GM23338 (cell line): ENCODE measurements at regions not wholly inside any gene's neighbourhood (a gene's known extent, or its start where the extent isn't known, plus 50 kb on each side); places are given as distances from the start of the nearest gene placed in this dataset.

Experiments used
- ATAC-seq: fragments of 200-7000 bp; cut with Tn5 transposase; 3 replicates; pipeline ENCODE4 v1.9.1; 2020
- DNase-seq: peaks from one replicate; pipeline ENCODE4 v3.0.0-alpha.2; 2015; ENCODE audit warnings: low spot score
- H2AFZ ChIP-seq: fragments of 200-600 bp; sonication (generic); 2 replicates; pipeline ENCODE4 v1.8.0; 2016; ENCODE audit warnings: antibody characterized with exemption, mild to moderate bottlenecking, moderate library complexity
- H3F3A ChIP-seq: fragments of 200-600 bp; sonication (generic); replicated peaks from 2 replicates; pipeline ENCODE4 v1.8.0; 2017; ENCODE audit warnings: antibody characterized with exemption, mixed run types, low read depth
- H3K27ac ChIP-seq: fragments of 200-600 bp; sonication (generic); 2 replicates; pipeline ENCODE4 v1.6.1; 2016; ENCODE audit warnings: low read depth
- H3K27me3 ChIP-seq: fragments of 200-600 bp; sonication (generic); 2 replicates; pipeline ENCODE4 v1.8.0; 2016; ENCODE audit warnings: mild to moderate bottlenecking, mixed run types, moderate library complexity; ENCODE audit not compliant: insufficient read depth
- H3K36me3 ChIP-seq: fragments of 200-600 bp; sonication (generic); 2 replicates; pipeline ENCODE4 v1.8.0; 2016; ENCODE audit warnings: mild to moderate bottlenecking; ENCODE audit not compliant: insufficient read depth
- H3K4me1 ChIP-seq: fragments of 200-600 bp; sonication (generic); 2 replicates; pipeline ENCODE4 v1.8.0; 2016; ENCODE audit warnings: mild to moderate bottlenecking, moderate library complexity; ENCODE audit not compliant: insufficient read depth
- H3K4me2 ChIP-seq: fragments of 200-600 bp; sonication (generic); 2 replicates; pipeline ENCODE4 v1.7.1; 2017; ENCODE audit warnings: mixed run types
- H3K4me3 ChIP-seq: fragments of 200-600 bp; sonication (generic); 2 replicates; pipeline ENCODE4 v1.6.1; 2016; ENCODE audit warnings: mixed run types
- H3K79me2 ChIP-seq: fragments of 200-600 bp; sonication (generic); replicated peaks from 2 replicates; pipeline ENCODE4 v1.8.0; 2017; ENCODE audit warnings: mild to moderate bottlenecking; ENCODE audit not compliant: insufficient read depth
- H3K9me2 ChIP-seq: fragments of 200-600 bp; sonication (generic); 2 replicates; pipeline ENCODE4 v1.8.0; 2017; ENCODE audit not compliant: insufficient read depth
- H4K20me1 ChIP-seq: fragments of 200-600 bp; sonication (generic); replicated peaks from 2 replicates; pipeline ENCODE4 v1.8.0; 2017; ENCODE audit warnings: mild to moderate bottlenecking; ENCODE audit not compliant: insufficient read depth
- H3K27ac Mint-ChIP-seq: 2 replicates; pipeline ENCODE4 v1.8.0; 2020; ENCODE audit warnings: inconsistent platforms, mild to moderate bottlenecking, moderate library complexity, mixed read lengths
- H3K27me3 Mint-ChIP-seq: 3 replicates; pipeline ENCODE4 v1.8.0; 2022; ENCODE audit warnings: low read depth, mild to moderate bottlenecking, moderate library complexity, mixed read lengths, inconsistent platforms; ENCODE audit not compliant: insufficient read depth, poor library complexity
- H3K36me3 Mint-ChIP-seq: 3 replicates; pipeline ENCODE4 v1.8.0; 2021; ENCODE audit warnings: low read depth, mild to moderate bottlenecking, inconsistent platforms, moderate library complexity, mixed read lengths
- H3K4me1 Mint-ChIP-seq: 3 replicates; pipeline ENCODE4 v1.8.0; 2020; ENCODE audit warnings: mild to moderate bottlenecking, inconsistent platforms, mixed read lengths
- H3K4me3 Mint-ChIP-seq: 3 replicates; pipeline ENCODE4 v1.8.0; 2021; ENCODE audit warnings: moderate library complexity, mild to moderate bottlenecking, inconsistent platforms, mixed read lengths
- H3K9me3 Mint-ChIP-seq: 3 replicates; pipeline ENCODE4 v1.8.0; 2020; ENCODE audit warnings: moderate library complexity, mild to moderate bottlenecking, inconsistent platforms, mixed read lengths
- EZH2 ChIP-seq: fragments of 200-600 bp; sonication (generic); IDR thresholded peaks from one replicate; pipeline ENCODE4 v1.8.0; 2017; ENCODE audit warnings: antibody characterized with exemption, mild to moderate bottlenecking, low read depth; ENCODE audit not compliant: unreplicated experiment
- EZH2phosphoT487 ChIP-seq: fragments of 200-600 bp; sonication (generic); IDR thresholded peaks from one replicate; pipeline ENCODE4 v1.8.1; 2018; ENCODE audit warnings: antibody characterized with exemption; ENCODE audit not compliant: unreplicated experiment
- JUNB ChIP-seq: IDR thresholded peaks from one replicate; pipeline ENCODE4 v1.6.1; 2016; ENCODE audit warnings: antibody characterized with exemption; ENCODE audit not compliant: unreplicated experiment
- ZNF114 ChIP-seq: fragments of 250-450 bp; sonication (Bioruptor Pico); IDR thresholded peaks from 2 replicates; pipeline ENCODE4 v1.5.0; 2020; ENCODE audit warnings: mild to moderate bottlenecking, moderate library complexity
- ZNF462 ChIP-seq: fragments of 250-450 bp; sonication (Bioruptor Pico); IDR thresholded peaks from 2 replicates; pipeline ENCODE4 v1.5.0; 2020; ENCODE audit warnings: mild to moderate bottlenecking, moderate library complexity
- TF ChIP-seq, protein P1 (sequence below), 2 experiments: fragments of 200-600 bp in 1 of 2; sonication (generic) in 1 of 2; conservative IDR thresholded peaks; 2 replicates each; pipeline versions ENCODE4 v1.5.1 to v1.6.1; 2016 to 2017; ENCODE audit warnings: antibody characterized with exemption in 2 of 2, low read depth in 2 of 2, mild to moderate bottlenecking in 2 of 2, moderate library complexity in 1 of 2
- TF ChIP-seq, protein P2 (sequence below): IDR thresholded peaks from one replicate; pipeline ENCODE4 v1.6.1; 2018; ENCODE audit warnings: antibody characterized with exemption; ENCODE audit not compliant: unreplicated experiment
- TF ChIP-seq, protein P3 (sequence below): IDR thresholded peaks from 2 replicates; pipeline ENCODE4 v1.6.1; 2016; ENCODE audit warnings: antibody characterized with exemption

- no peak for TF ChIP-seq EZH2
These were observed 288.7 kb downstream of the NR2F2 start (continued) for GRCh38 chr15:96619174-96619573.

DNA sequence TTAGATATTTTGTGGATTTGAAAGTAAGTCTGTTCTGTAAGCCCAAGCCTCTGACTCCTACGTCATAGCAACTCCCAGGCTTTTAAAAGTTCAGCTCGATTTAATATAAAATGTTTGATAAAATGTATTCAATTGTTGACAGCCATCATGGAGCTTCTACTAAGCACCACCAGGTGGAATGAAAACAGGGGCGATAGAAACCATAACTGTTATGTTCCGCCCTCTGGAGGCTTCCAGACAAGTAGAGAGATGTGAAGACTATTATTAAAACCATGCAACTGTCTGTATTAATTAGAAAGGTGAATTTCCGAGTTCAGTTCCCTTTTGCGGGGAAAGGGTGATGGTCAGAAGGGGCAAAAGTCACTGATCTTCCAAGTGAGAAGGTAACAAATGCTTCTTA, 292.2 kb downstream of the NR2F2 start:
- Histone ChIP-seq H3K27ac (no peak overlapping the region), H3F3A (no peaks in the 10 kb centered on the region), H4K20me1 (no peaks in the 10 kb centered on the region), H3K9me2 (no peaks in the 10 kb centered on the region), H2AFZ (no peak overlapping the region), H3K4me1 (peaks cover 19% of the 10 kb centered on the region), H3K4me3 (no peak overlapping the region), H3K27me3 (no peaks in the 10 kb centered on the region), H3K79me2 (no peaks in the 10 kb centered on the region), H3K4me2 (no peak overlapping the region), H3K36me3 (no peaks in the 10 kb centered on the region)
- Mint-ChIP-seq H3K9me3 (no peaks in the 10 kb centered on the region), H3K36me3 (no peaks in the 10 kb centered on the region), H3K27ac (no peak overlapping the region), H3K4me3 (no peak overlapping the region), H3K4me1 (peaks cover 17% of the 10 kb centered on the region; the same call in 2 of the 3 replicates), H3K27me3 (no peaks in the 10 kb centered on the region)
- no peak for TF ChIP-seq EZH2
- TF ChIP-seq JUNB: no peak
- TF ChIP-seq, protein P1, sequence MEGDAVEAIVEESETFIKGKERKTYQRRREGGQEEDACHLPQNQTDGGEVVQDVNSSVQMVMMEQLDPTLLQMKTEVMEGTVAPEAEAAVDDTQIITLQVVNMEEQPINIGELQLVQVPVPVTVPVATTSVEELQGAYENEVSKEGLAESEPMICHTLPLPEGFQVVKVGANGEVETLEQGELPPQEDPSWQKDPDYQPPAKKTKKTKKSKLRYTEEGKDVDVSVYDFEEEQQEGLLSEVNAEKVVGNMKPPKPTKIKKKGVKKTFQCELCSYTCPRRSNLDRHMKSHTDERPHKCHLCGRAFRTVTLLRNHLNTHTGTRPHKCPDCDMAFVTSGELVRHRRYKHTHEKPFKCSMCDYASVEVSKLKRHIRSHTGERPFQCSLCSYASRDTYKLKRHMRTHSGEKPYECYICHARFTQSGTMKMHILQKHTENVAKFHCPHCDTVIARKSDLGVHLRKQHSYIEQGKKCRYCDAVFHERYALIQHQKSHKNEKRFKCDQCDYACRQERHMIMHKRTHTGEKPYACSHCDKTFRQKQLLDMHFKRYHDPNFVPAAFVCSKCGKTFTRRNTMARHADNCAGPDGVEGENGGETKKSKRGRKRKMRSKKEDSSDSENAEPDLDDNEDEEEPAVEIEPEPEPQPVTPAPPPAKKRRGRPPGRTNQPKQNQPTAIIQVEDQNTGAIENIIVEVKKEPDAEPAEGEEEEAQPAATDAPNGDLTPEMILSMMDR (conservative IDR thresholded peaks at IDR 0.05; ENCODE audit: low read depth in 2 of 2): peak in 1 of 2 experiments; percentile 33; a peak in 3 of 4 replicates
- no peak for TF ChIP-seq ZNF114 (CRISPR knock-in tag)
- TF ChIP-seq, protein P2, sequence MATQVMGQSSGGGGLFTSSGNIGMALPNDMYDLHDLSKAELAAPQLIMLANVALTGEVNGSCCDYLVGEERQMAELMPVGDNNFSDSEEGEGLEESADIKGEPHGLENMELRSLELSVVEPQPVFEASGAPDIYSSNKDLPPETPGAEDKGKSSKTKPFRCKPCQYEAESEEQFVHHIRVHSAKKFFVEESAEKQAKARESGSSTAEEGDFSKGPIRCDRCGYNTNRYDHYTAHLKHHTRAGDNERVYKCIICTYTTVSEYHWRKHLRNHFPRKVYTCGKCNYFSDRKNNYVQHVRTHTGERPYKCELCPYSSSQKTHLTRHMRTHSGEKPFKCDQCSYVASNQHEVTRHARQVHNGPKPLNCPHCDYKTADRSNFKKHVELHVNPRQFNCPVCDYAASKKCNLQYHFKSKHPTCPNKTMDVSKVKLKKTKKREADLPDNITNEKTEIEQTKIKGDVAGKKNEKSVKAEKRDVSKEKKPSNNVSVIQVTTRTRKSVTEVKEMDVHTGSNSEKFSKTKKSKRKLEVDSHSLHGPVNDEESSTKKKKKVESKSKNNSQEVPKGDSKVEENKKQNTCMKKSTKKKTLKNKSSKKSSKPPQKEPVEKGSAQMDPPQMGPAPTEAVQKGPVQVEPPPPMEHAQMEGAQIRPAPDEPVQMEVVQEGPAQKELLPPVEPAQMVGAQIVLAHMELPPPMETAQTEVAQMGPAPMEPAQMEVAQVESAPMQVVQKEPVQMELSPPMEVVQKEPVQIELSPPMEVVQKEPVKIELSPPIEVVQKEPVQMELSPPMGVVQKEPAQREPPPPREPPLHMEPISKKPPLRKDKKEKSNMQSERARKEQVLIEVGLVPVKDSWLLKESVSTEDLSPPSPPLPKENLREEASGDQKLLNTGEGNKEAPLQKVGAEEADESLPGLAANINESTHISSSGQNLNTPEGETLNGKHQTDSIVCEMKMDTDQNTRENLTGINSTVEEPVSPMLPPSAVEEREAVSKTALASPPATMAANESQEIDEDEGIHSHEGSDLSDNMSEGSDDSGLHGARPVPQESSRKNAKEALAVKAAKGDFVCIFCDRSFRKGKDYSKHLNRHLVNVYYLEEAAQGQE: no peak
- no peak for TF ChIP-seq EZH2phosphoT487
- DNase-seq (no peak), ATAC-seq (no peak)

DNA sequence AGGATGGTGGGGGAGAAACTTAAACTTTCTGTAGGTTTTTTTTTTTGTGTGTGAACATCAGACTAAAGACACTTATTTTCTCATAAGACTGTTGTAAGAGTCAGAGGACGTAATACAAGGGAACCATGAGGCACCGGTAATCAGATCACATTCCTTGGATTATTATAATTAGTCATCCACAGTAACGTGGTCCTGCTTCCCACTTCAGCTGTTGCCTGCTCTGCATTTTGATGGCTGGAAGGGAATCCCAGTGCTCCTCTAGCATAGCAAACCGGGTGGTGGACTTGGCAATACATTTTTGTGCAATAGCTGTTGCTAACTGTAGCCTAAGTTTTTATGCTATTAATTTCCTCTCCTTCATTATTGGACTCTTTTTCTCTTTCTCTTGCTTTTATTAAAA, 294.8 kb downstream of the NR2F2 start:
- Histone ChIP-seq H3K36me3 (no peaks in the 10 kb centered on the region), H3K9me2 (no peaks in the 10 kb centered on the region), H3K79me2 (no peaks in the 10 kb centered on the region), H3K27ac (no peak overlapping the region), H2AFZ (no peak overlapping the region), H4K20me1 (no peaks in the 10 kb centered on the region), H3K4me1 (no peaks in the 10 kb centered on the region), H3K4me2 (no peak overlapping the region), H3F3A (no peaks in the 10 kb centered on the region), H3K4me3 (no peak overlapping the region), H3K27me3 (no peaks in the 10 kb centered on the region)
- Mint-ChIP-seq H3K9me3 (no peaks in the 10 kb centered on the region), H3K4me3 (no peak overlapping the region), H3K4me1 (no peaks in the 10 kb centered on the region), H3K27me3 (no peaks in the 10 kb centered on the region), H3K36me3 (no peaks in the 10 kb centered on the region), H3K27ac (no peak overlapping the region)
- DNase-seq: no peak
- no peak for ATAC-seq
- TF ChIP-seq ZNF462 (CRISPR knock-in tag): no peak
- TF ChIP-seq, protein P3, sequence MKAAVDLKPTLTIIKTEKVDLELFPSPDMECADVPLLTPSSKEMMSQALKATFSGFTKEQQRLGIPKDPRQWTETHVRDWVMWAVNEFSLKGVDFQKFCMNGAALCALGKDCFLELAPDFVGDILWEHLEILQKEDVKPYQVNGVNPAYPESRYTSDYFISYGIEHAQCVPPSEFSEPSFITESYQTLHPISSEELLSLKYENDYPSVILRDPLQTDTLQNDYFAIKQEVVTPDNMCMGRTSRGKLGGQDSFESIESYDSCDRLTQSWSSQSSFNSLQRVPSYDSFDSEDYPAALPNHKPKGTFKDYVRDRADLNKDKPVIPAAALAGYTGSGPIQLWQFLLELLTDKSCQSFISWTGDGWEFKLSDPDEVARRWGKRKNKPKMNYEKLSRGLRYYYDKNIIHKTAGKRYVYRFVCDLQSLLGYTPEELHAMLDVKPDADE: no peak
